Activated CD4-positive, alpha-beta memory T cell treated with anti-CD3 and anti-CD28 coated beads, Interleukin-2, amount 10 ng/mL, durations not matched to agents 7 days and 5 days (primary cell): ENCODE measurements at regions not wholly inside any gene's neighbourhood (a gene's known extent, or its start where the extent isn't known, plus 50 kb on each side); places are given as distances from the start of the nearest gene placed in this dataset.

Experiments used
- CTCF ChIA-PET: fragments of 350-600 bp; sonication (Branson Sonifier 250); formaldehyde crosslinking; loops from one replicate; lab custom pipeline; 2021; ENCODE audit warnings: antibody characterized with exemption, inconsistent platforms; lab: Charles Lee
- POLR2A ChIA-PET: fragments of 350-600 bp; sonication (Branson Sonifier 250); formaldehyde crosslinking; loops from one replicate; lab custom pipeline; 2021; ENCODE audit warnings: antibody characterized with exemption; lab: Charles Lee
- DNase-seq: peaks from one replicate; pipeline ENCODE4 v3.0.0-alpha.2; 2020
- H3K27ac Mint-ChIP-seq: one replicate; pipeline ENCODE4 v1.8.0; 2021; ENCODE audit warnings: mild to moderate bottlenecking, mixed read lengths
- H3K27me3 Mint-ChIP-seq: one replicate; pipeline ENCODE4 v1.8.0; 2021; ENCODE audit warnings: mixed read lengths
- H3K36me3 Mint-ChIP-seq: one replicate; pipeline ENCODE4 v1.8.0; 2021; ENCODE audit warnings: low read depth, mixed read lengths
- H3K4me1 Mint-ChIP-seq: one replicate; pipeline ENCODE4 v1.8.0; 2021; ENCODE audit warnings: mixed read lengths
- H3K4me3 Mint-ChIP-seq: one replicate; pipeline ENCODE4 v1.8.0; 2021; ENCODE audit warnings: mild to moderate bottlenecking, mixed read lengths
- H3K9me3 Mint-ChIP-seq: one replicate; pipeline ENCODE4 v1.8.0; 2021; ENCODE audit warnings: mixed read lengths

DNA sequence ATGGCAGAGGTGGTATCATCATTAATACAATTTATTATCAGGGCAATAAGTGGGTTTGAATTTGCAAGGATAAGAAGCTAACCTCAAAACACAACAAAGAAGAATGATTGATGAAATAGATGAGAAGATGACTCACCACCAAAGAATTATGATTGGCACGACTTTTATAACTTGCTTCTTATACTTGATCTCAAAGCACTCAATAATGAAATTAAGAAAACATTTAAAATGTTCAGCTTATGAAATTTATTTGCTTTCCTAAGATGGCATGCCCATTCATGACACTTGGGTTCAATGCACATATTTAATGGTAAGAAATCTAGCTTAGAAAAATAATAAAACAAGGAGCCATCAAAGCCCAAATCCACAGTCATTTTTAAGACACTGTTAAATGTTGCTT lies 477.5 kb downstream of the GJA1 start:
- no peak overlapping the region for H3K27ac Mint-ChIP-seq

DNA sequence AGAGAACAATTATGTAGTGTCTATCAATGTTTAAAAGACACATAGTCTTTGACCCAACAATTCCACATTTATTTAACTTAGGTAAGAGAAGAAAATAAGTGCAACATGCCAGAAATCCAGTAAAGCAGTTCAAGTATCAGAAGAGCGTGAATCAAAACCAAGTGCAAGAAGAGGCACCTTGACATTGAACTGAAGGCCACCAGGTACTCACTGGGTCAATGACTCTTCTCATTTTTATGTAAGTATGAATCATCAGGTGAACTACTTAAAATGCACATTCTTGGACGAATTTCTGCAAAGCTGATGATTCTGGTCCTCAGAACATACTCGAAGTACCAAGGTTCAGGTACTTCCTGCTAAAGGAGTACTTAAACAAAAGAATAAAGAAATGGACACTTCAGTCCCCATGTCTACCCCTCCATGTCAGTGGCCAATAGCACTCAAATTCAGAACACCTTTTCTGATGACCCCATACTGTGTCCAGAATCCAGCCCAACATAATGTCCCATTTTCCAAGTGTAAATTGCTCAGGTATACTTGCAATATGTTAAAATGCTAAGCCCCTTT lies 481.9 kb downstream of the GJA1 start:
- H3K27ac Mint-ChIP-seq, result no peak overlapping the region
- H3K9me3 Mint-ChIP-seq, result no peaks in the 10 kb centered on the region
- H3K4me1 Mint-ChIP-seq, result no peaks in the 10 kb centered on the region
- no peaks in the 10 kb centered on the region for H3K27me3 Mint-ChIP-seq
- H3K4me3 Mint-ChIP-seq, result no peak overlapping the region
- POLR2A ChIA-PET, result no interaction called here
- CTCF ChIA-PET, result no interaction called here
- DNase-seq, result no peak
- H3K36me3 Mint-ChIP-seq, result no peaks in the 10 kb centered on the region

More for the DNA sequence above, 477.5 kb downstream of the GJA1 start:
- Mint-ChIP-seq H3K36me3 (no peaks in the 10 kb centered on the region), H3K9me3 (peaks cover 6% of the 10 kb centered on the region), H3K4me1 (no peaks in the 10 kb centered on the region), H3K27me3 (no peaks in the 10 kb centered on the region), H3K4me3 (no peak overlapping the region)
- POLR2A ChIA-PET, result no interaction called here
- no peak for DNase-seq
- CTCF ChIA-PET, result no interaction called here

DNA sequence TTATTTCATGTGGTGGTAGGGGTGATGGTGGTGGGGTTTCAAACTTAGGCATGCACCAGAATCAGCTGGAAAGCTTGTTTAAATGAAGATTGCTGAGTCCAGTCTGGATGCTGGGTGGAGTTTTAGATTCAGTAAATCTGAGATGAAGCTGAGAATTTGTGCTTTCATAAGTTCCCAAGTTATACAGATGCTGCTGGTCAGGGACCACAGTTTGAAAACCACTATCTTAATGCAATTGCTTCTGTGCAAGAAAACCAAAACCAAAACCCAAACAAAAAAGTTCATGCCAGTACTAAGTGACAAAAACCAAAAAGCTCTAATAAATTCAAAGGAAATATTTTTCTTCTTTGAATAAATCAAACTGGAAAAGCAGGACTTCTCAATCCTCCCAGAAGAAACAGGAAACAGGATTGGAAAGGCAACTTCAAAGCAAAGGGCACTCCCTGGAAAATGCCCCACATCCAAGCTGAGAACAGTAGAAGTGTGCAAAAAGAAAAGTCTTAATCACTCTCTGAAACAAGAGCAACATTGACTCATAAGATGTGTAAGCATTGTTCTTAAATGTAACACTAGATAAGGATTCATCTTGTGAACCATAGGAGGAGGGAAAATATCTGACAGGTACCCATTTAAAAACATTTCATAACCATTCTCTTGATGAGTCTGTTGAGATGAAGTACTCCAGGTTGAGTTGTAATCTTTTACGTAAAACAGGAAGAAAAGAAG lies 481.5 kb upstream of the HSF2 start:
- POLR2A ChIA-PET, result no interaction called here
- CTCF ChIA-PET, result no interaction called here
- Mint-ChIP-seq H3K4me3 (no peak overlapping the region), H3K27me3 (no peaks in the 10 kb centered on the region), H3K36me3 (no peaks in the 10 kb centered on the region), H3K4me1 (no peaks in the 10 kb centered on the region), H3K9me3 (no peaks in the 10 kb centered on the region), H3K27ac (no peak overlapping the region)
- DNase-seq, result no peak

DNA sequence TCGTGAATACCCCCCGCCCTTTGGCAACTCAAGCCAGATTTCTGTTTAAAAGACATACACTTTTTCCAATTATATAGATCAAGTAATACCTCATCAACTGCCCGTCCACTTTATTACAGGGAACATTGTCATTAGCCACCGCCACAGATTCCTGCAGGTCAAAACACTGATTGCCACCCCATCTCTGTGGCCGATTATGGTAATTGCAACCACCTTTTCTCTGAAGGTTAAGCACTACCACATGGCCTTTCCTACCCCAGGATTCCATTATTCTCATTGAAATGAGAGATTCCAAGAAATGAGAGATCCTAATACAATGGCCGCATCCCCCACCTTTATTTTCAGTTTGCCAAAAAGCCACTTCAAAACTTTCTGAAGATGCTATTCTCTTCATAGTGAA lies 478.8 kb upstream of the HSF2 start:
- ChIA-PET CTCF (no interaction called here), POLR2A (no interaction called here)
- H3K36me3 Mint-ChIP-seq, result no peaks in the 10 kb centered on the region
- H3K9me3 Mint-ChIP-seq, result no peaks in the 10 kb centered on the region
- H3K4me1 Mint-ChIP-seq, result no peaks in the 10 kb centered on the region
- no peaks in the 10 kb centered on the region for H3K27me3 Mint-ChIP-seq
- no peak overlapping the region for H3K27ac Mint-ChIP-seq
- H3K4me3 Mint-ChIP-seq, result no peak overlapping the region
- DNase-seq, result no peak

DNA sequence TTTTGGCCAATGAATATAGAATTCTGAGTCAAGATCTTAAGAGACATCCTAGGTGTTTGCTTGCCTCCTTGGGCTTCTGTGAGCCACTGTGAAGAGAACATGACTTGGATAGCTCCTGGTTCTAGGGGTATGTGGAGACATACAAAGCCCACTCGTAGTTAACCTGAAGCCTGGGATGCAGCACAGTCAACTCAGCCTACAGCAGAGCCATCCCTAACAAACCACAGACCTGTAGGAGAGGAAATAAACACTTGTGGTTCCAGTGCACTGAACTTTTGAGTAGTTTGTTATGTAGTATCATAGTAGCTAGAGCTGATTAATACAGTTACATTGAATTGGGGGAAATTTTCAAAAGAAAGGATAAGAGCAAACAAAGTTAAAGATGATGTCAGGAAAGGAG lies 474.4 kb upstream of the HSF2 start:
- Mint-ChIP-seq H3K4me3 (no peak overlapping the region), H3K27me3 (no peaks in the 10 kb centered on the region), H3K36me3 (no peaks in the 10 kb centered on the region), H3K27ac (no peak overlapping the region), H3K9me3 (no peaks in the 10 kb centered on the region), H3K4me1 (no peaks in the 10 kb centered on the region)
- no peak for DNase-seq
- POLR2A ChIA-PET, result no interaction called here
- CTCF ChIA-PET, result no interaction called here

DNA sequence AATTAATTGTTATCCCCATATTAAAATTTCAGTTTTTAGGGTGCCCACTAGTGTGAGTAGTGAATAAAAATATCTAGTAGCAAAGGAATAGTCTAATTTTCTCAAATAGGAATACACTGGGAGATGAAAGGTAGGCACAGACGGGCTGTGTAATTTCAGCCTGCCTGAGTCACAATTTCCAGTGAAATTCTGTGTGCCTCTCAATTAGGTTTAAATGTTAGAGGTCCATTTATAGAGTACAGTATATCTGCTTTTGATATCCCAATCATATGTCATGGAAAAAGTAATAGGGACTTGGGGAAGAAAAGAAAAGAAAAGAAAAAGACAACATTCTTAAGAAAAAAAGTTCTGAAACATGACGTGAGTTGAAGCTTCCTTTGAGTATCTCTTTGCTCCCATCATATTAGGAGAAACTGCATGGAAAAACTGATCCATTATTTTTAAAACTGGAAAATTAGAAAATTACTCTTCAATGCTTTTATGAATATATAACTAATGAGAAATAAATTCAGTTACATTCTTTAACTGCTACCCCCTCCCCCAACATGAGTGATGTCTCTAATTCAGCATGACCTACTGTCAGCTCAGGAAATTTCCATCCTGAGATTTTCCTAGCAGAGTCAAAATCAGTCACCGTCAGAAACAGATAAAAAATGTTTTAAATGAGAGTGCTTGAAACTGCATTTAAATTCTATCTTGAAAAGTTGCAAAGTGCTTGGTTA lies 473.8 kb upstream of the HSF2 start:
- Mint-ChIP-seq H3K4me3 (no peak overlapping the region), H3K4me1 (no peaks in the 10 kb centered on the region), H3K27ac (no peak overlapping the region), H3K36me3 (no peaks in the 10 kb centered on the region), H3K9me3 (no peaks in the 10 kb centered on the region), H3K27me3 (no peaks in the 10 kb centered on the region)
- no peak for DNase-seq
- CTCF ChIA-PET, result no interaction called here
- POLR2A ChIA-PET, result no interaction called here

DNA sequence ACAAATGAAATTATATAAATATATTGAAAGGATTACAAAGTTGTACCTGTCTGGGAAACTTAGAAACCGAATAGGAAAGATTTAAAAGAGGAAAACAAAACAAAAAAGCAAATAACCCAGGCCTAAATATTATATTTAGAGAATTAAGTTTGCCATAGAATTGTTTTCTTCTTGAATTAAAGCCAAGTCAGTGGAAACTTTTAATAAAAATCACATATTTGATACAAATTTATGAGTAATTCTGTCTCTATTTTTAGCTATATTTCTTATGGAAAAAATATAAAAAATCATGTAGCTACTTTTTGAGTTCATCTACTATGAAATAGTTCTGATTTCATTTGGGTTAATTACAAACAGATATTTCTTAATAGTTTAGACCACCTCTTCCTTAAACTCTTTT lies 470.2 kb upstream of the HSF2 start:
- DNase-seq, result no peak
- no peaks in the 10 kb centered on the region for H3K36me3 Mint-ChIP-seq
- ChIA-PET CTCF (no interaction called here), POLR2A (no interaction called here)
- H3K27ac Mint-ChIP-seq, result no peak overlapping the region
- no peaks in the 10 kb centered on the region for H3K9me3 Mint-ChIP-seq
- H3K27me3 Mint-ChIP-seq, result no peaks in the 10 kb centered on the region
- no peak overlapping the region for H3K4me3 Mint-ChIP-seq
- H3K4me1 Mint-ChIP-seq, result no peaks in the 10 kb centered on the region

DNA sequence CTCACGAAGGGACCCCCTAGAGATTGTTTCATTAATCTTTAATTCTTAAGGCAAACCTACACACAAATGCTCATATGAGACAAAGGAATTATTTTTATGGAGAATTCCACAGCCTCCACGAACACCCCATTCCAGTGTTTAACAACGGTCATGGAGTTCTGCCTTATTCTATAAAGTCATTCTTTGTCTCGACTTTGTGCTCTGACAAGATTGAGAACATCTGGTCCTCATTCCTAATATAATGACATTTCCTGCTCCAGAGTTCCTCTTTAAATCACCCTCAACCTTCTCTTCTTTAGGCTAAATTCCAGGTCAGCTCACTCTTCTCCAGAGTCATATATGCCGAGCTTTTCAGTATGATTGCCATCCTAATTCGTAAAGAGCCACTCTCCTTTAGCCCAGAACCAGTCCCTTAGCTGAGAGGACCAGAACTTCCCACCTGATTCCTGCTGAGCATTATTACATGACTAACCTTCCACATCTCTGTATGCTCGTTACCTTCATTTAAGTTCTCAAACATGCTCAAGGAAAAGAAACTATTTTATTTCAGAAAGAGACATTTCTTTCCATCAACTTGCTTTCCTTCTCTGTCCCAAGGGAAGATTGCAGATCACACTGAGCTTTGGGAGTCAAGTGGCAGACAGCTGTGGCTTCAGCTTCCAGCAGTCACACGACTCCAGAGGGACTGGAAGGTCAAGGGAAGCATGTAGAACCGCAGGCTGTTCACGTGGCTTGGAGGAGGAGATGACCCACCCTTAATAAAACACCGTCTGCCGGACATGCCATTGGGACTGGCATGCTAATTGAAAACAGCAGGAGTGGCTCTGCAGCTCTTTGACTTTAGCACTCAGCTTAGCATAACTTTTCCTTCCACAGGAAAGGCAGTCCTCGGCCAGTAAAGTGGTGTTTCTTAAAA lies 467.1 kb upstream of the HSF2 start:
- no peak for DNase-seq
- no peak overlapping the region for H3K27ac Mint-ChIP-seq
- H3K27me3 Mint-ChIP-seq, result no peaks in the 10 kb centered on the region
- H3K36me3 Mint-ChIP-seq, result no peaks in the 10 kb centered on the region
- no peaks in the 10 kb centered on the region for H3K4me1 Mint-ChIP-seq
- ChIA-PET POLR2A (no interaction called here), CTCF (interaction anchor here (1.7 kb wide), 1 partner anchor 12 kb away, joined by 4 read pairs; no protein-coding TSS in a partner anchor)
- no peak overlapping the region for H3K4me3 Mint-ChIP-seq
- no peaks in the 10 kb centered on the region for H3K9me3 Mint-ChIP-seq

DNA sequence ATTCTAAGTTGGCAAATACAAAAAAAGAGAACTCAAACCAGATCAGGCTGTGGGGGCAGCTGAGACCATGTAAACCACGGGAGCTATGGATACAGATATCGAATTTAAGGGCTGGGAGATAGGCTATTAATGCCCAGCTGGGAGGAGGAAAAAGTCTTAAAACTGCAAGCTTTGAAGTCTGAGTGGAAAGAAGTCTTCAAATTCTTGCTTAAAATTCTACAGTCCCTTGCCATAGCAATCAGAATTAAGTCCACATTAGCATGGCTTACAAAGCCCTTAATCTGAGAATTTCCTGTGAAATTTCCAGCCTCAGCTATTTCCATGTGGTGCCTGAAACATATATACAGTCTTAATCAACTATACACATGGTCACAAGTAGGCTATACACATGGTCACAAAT lies 465.0 kb upstream of the HSF2 start:
- POLR2A ChIA-PET, result no interaction called here
- no peak for DNase-seq
- H3K36me3 Mint-ChIP-seq, result no peaks in the 10 kb centered on the region
- no peak overlapping the region for H3K4me3 Mint-ChIP-seq
- no peak overlapping the region for H3K27ac Mint-ChIP-seq
- H3K4me1 Mint-ChIP-seq, result no peaks in the 10 kb centered on the region
- H3K9me3 Mint-ChIP-seq, result no peaks in the 10 kb centered on the region
- CTCF ChIA-PET, result no interaction called here
- H3K27me3 Mint-ChIP-seq, result no peaks in the 10 kb centered on the region

DNA sequence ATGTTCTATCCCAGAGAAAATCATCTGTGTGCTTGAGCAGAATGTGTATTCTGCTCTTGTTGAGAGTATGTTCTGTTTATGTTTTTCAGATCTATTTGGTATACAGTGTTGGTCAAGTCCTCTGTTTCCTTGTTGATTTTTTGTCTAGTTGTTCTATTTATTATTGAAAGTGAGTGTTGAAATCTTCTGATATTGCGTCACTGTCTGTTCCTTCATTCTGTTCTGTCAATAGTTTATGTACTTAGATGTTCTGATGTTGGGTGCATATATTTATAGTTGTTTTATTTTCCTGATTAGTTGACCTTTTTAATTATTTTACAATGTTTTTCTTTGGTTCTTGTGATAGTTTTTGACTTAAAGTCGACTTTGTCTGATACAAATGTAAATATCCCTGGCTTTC lies 458.7 kb upstream of the HSF2 start:
- no peak overlapping the region for H3K4me3 Mint-ChIP-seq
- no peak overlapping the region for H3K27ac Mint-ChIP-seq
- DNase-seq, result no peak
- H3K4me1 Mint-ChIP-seq, result no peaks in the 10 kb centered on the region
- H3K36me3 Mint-ChIP-seq, result no peaks in the 10 kb centered on the region
- H3K9me3 Mint-ChIP-seq, result peaks cover 6% of the 10 kb centered on the region
- CTCF ChIA-PET, result no interaction called here
- H3K27me3 Mint-ChIP-seq, result no peaks in the 10 kb centered on the region
- POLR2A ChIA-PET, result no interaction called here

DNA sequence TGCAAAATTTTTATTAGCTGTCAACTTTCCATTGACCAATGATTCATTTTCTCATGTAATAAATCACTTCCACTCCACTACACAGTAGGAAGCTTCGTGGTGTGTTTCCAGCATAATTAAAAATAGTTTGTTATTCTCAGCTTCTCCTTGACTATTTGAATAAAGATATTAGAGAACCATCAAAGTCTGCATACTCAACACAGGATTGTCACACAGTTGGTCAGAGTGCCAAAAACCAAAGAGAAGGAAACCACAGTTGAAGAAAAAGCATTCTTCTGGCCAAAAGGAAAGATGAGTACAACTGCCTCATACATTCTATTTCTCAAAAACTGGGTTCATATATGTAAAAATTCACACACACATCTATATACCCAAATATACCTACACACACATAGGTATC lies 455.1 kb upstream of the HSF2 start:
- no peaks in the 10 kb centered on the region for H3K36me3 Mint-ChIP-seq
- H3K27me3 Mint-ChIP-seq, result no peaks in the 10 kb centered on the region
- DNase-seq, result no peak
- H3K9me3 Mint-ChIP-seq, result peaks cover 6% of the 10 kb centered on the region
- no peaks in the 10 kb centered on the region for H3K4me1 Mint-ChIP-seq
- no peak overlapping the region for H3K4me3 Mint-ChIP-seq
- CTCF ChIA-PET, result interaction anchor here (1.8 kb wide), 1 partner anchor 12 kb away, joined by 4 read pairs; no protein-coding TSS in a partner anchor
- POLR2A ChIA-PET, result no interaction called here
- H3K27ac Mint-ChIP-seq, result no peak overlapping the region

DNA sequence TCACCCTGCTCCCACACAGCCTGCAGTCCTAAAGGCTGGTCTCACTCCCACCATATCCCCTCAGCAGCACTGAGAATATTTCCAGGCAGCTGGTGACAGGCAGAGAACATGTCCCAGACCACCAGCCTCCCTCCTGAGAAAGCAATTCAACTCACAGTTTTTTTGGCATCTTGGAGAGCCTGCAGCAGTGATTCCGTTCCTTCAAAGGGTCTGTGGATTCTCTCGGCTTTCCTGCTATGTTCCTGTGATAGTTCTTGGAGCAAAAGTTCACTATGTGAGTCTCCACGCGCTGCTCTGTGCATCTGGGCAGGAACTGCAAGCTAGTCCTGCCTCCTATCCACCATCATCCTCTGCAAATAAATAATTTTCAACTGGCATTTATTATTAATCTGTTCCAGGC lies 448.3 kb upstream of the HSF2 start:
- Mint-ChIP-seq H3K27ac (no peak overlapping the region), H3K4me1 (no peaks in the 10 kb centered on the region), H3K4me3 (no peak overlapping the region), H3K9me3 (peaks cover 2% of the 10 kb centered on the region), H3K36me3 (no peaks in the 10 kb centered on the region), H3K27me3 (no peaks in the 10 kb centered on the region)
- ChIA-PET CTCF (no interaction called here), POLR2A (no interaction called here)
- no peak for DNase-seq

DNA sequence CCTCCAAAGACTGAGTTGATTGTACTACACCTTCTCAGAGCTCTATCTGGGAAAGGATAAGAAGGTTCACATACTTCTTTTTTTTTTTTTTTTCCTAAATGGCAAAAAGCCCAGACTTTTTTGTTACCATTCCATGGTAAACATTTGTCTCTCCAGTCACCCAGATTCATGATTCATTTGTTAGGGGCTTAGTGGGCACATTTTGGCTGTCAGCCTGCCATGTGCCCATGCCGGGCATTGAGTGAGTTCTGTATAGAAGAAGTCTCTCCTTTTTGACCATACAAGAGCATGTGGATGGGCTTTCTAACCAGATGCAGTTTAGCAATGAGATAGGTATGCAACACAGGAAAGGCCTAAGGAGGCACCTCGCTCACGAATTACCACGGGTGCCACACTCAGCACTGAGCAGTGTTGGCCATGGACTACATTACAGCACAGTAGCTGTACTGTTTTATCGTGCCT lies 447.5 kb upstream of the HSF2 start:
- ChIA-PET POLR2A (no interaction called here), CTCF (no interaction called here)
- no peak for DNase-seq
- Mint-ChIP-seq H3K36me3 (no peaks in the 10 kb centered on the region), H3K4me1 (no peaks in the 10 kb centered on the region), H3K27ac (no peak overlapping the region), H3K9me3 (peaks cover 2% of the 10 kb centered on the region), H3K27me3 (no peaks in the 10 kb centered on the region), H3K4me3 (no peak overlapping the region)
